ENCODE measurements at regions not wholly inside any gene's neighbourhood (a gene's known extent, or its start where the extent isn't known, plus 50 kb on each side); places are given as distances from the start of the nearest gene placed in this dataset.

DNA sequence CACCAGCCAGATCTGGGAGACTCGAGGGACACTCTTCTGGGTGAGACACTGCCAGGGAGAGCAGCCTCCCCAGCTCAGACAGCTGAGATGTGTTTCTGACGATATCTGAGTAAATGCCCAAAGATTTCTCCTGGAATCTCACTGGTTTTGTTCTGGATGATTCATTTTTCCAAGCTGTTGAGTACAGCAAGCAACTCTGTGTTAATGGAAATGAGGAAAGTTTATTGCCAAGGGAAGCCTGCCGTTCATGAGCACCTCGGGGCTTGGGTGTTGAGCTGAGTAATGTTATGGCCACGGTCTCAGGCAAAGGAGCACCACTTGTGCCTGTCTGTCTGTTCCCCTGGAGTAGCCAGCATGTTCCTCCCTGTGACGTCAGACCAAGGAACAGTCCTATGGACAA lies 1132.4 kb downstream of the BRD1 start:
- 20% methylated on average over 1 of the region's 6 CpGs; no CpG with 5 or more reads in 1 of the 2 experiments for WGBS, 2 experiments (ENCODE audit: extremely low coverage in 2 of 2, insufficient read length in 1 of 2)
- Histone ChIP-seq H4K91ac (ENCODE audit: insufficient read depth, low read depth, low read length) (no peak overlapping the region), H3K4me2 (ENCODE audit: low read depth, low read length) (no peak overlapping the region), H3K9me3 (ENCODE audit: control insufficient read depth, insufficient read depth, low read length) (peaks cover 72% of the 10 kb centered on the region), H4K20me1 (ENCODE audit: insufficient read depth, low read length) (no peaks in the 10 kb centered on the region), H3K18ac (ENCODE audit: low read depth, low read length) (no peak overlapping the region), H3K14ac (replicated peaks; ENCODE audit: low read depth, low read length) (no peak overlapping the region), H3K4me3 (ENCODE audit: insufficient read depth, low read depth, low read length) (no peak overlapping the region), H3K4ac (ENCODE audit: low read depth, low read length) (no peak overlapping the region), H2BK5ac (ENCODE audit: low read depth, low read length, poor library complexity, severe bottlenecking) (no peak overlapping the region), H2AK5ac (ENCODE audit: low read depth, low read length) (no peak overlapping the region), H3K56ac (ENCODE audit: extremely low read depth, insufficient read depth, low read length) (no peak overlapping the region), H3K9ac (ENCODE audit: low read depth, low read length) (no peak overlapping the region), H3K9me1 (ENCODE audit: insufficient read depth, low read length) (no peaks in the 10 kb centered on the region), H3K27me3 (ENCODE audit: control insufficient read depth, insufficient read depth, low read length) (no peaks in the 10 kb centered on the region), H3K27ac (ENCODE audit: insufficient read depth, low read length) (no peak overlapping the region), H2BK120ac (ENCODE audit: low read depth, low read length) (no peak overlapping the region), H2BK15ac (ENCODE audit: low read depth, low read length) (no peak overlapping the region), H2AK9ac (replicated peaks; ENCODE audit: low read depth, low read length, poor library complexity) (no peak overlapping the region), H3K36me3 (ENCODE audit: control insufficient read depth, insufficient read depth, low read length) (no peaks in the 10 kb centered on the region), H2AFZ (replicated peaks; ENCODE audit: low read length, poor library complexity) (no peak overlapping the region), H2BK20ac (ENCODE audit: low read depth, low read length) (no peak overlapping the region), H3K4me1 (ENCODE audit: control insufficient read depth, insufficient read depth, low read length) (no peaks in the 10 kb centered on the region), H3K23ac (ENCODE audit: low read depth, low read length) (no peak overlapping the region), H4K8ac (ENCODE audit: low read depth in 2 of 2, low read length in 2 of 2) (no peak overlapping the region), H4K5ac (ENCODE audit: low read depth, low read length) (no peak overlapping the region), H3K79me1 (ENCODE audit: low read depth in 1 of 2, low read length in 2 of 2) (no peaks in the 10 kb centered on the region)
- CTCF ChIA-PET = no interaction called here
- in situ Hi-C loops (cut with MboI; ENCODE audit: low sequenced_read_pairs) = no loop called here
- no peak for DNase-seq
- no TSS peak for BruUV-seq (replicated peaks)
- POLR2A ChIA-PET (ENCODE audit: unreplicated experiment) = no interaction called here
- intact Hi-C loops (cut with micrococcal nuclease) = no loop called here
- no peak for ATAC-seq (ENCODE audit: low read depth)
- dilution Hi-C loops (cut with HindIII; ENCODE audit: low sequenced_read_pairs, unreplicated experiment) = no loop called here
- TF ChIP-seq, protein P1, sequence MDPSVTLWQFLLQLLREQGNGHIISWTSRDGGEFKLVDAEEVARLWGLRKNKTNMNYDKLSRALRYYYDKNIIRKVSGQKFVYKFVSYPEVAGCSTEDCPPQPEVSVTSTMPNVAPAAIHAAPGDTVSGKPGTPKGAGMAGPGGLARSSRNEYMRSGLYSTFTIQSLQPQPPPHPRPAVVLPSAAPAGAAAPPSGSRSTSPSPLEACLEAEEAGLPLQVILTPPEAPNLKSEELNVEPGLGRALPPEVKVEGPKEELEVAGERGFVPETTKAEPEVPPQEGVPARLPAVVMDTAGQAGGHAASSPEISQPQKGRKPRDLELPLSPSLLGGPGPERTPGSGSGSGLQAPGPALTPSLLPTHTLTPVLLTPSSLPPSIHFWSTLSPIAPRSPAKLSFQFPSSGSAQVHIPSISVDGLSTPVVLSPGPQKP (IDR thresholded peaks at IDR 0.05; ENCODE audit: borderline replicate concordance, low read depth, low read length) = no peak
- no peak for TF ChIP-seq CEBPB (IDR thresholded peaks at IDR 0.05; ENCODE audit: low read depth, low read length)

Measured in IMR-90 (cell line).